ENCODE measurements at regions not wholly inside any gene's neighbourhood (a gene's known extent, or its start where the extent isn't known, plus 50 kb on each side); places are given as distances from the start of the nearest gene placed in this dataset.

GRCh38 chr5:82785456-82785855, 291.7 kb downstream of the TMEM167A start:
- DNase-seq (ENCODE audit: low read depth in 1 of 2, low spot score in 1 of 2) = no peak
- FAIRE-seq = no peak
- Histone ChIP-seq H3K9me3 (no peaks in the 10 kb centered on the region), H3K27ac (no peak overlapping the region), H3K4me3 (no peak overlapping the region), H3K4me2 (no peak overlapping the region), H3K4me1 (no peaks in the 10 kb centered on the region)
- CTCF ChIA-PET = no interaction called here
- ATAC-seq = no peak
- TF ChIP-seq RAD21 (conservative IDR thresholded peaks at IDR 0.05 in 1 of 2, IDR thresholded peaks at IDR 0.05 in 1 of 2) (no peak), SMC3 (IDR thresholded peaks at IDR 0.05) (no peak), MAFK (IDR thresholded peaks at IDR 0.05; ENCODE audit: partially characterized antibody) (no peak), HDAC2 (IDR thresholded peaks at IDR 0.05) (no peak), REST (IDR thresholded peaks at IDR 0.05) (no peak)
- POLR2A ChIA-PET = no interaction called here

GRCh38 chr5:82784521-82784920, 292.7 kb downstream of the TMEM167A start:
- DNase-seq (ENCODE audit: low read depth in 1 of 2, low spot score in 1 of 2) (no peak), ATAC-seq (no peak), FAIRE-seq (no peak)
- ChIA-PET POLR2A (no interaction called here), CTCF (interaction anchor here (0.6 kb wide), 1 partner anchor 199 kb away, joined by 3 read pairs; no protein-coding TSS in a partner anchor)
- Histone ChIP-seq H3K4me3 (no peak overlapping the region), H3K9me3 (no peaks in the 10 kb centered on the region), H3K27ac (no peak overlapping the region), H3K4me1 (no peaks in the 10 kb centered on the region), H3K4me2 (no peak overlapping the region)
- 27% methylated on average over 1 of the region's 1 CpG for WGBS (ENCODE audit: missing lambda C conversion rate)
- TF ChIP-seq EP300 (IDR thresholded peaks at IDR 0.05) = no peak
- TF ChIP-seq NPAS2 (CRISPR knock-in tag; IDR thresholded peaks at IDR 0.05; ENCODE audit: borderline replicate concordance) = no peak
- TF ChIP-seq ESRRA (IDR thresholded peaks at IDR 0.05; ENCODE audit: borderline replicate concordance, low read length) = no peak
- no peak for TF ChIP-seq MAX (IDR thresholded peaks at IDR 0.05)
- TF ChIP-seq PHF8 (IDR thresholded peaks at IDR 0.05; ENCODE audit: borderline replicate concordance, low read depth) = no peak
- no peak for TF ChIP-seq GATA3 (IDR thresholded peaks at IDR 0.05; ENCODE audit: borderline replicate concordance)
- no peak for TF ChIP-seq NFE2L2 (conservative IDR thresholded peaks at IDR 0.05; ENCODE audit: low read length)
- no peak for TF ChIP-seq ZC3H11A (IDR thresholded peaks at IDR 0.05)
- no peak for TF ChIP-seq ZNF302 (CRISPR knock-in tag; IDR thresholded peaks at IDR 0.05)
- TF ChIP-seq HES2 (IDR thresholded peaks at IDR 0.05) = no peak
- TF ChIP-seq, protein P1, sequence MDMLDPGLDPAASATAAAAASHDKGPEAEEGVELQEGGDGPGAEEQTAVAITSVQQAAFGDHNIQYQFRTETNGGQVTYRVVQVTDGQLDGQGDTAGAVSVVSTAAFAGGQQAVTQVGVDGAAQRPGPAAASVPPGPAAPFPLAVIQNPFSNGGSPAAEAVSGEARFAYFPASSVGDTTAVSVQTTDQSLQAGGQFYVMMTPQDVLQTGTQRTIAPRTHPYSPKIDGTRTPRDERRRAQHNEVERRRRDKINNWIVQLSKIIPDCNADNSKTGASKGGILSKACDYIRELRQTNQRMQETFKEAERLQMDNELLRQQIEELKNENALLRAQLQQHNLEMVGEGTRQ (IDR thresholded peaks at IDR 0.05) = no peak

DNA sequence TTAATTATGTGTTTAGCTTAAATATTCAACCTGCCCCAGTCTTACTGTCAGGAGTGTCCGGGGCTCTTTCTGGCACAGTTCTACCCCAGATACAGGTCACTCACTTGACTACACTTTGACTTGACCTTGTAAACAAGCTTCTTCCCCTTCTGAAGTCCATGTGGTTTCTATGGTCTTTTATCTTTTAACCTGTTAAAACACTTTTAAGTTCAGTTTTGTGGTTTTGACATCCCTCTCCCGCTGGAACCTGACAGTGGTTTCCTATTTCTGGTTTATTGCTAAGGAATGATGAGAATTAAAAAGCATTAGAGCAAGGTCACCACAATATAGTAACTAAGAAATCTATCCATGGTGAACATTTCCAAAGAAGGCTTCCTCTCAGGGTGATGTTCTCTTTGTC, 300.1 kb downstream of the TMEM167A start:
- Histone ChIP-seq H3K4me1 (no peaks in the 10 kb centered on the region), H3K27ac (no peak overlapping the region), H3K9me3 (no peaks in the 10 kb centered on the region), H3K4me3 (no peak overlapping the region), H3K4me2 (no peak overlapping the region)
- ChIA-PET CTCF (no interaction called here), POLR2A (no interaction called here)
- TF ChIP-seq CHD4 (IDR thresholded peaks at IDR 0.05; ENCODE audit: borderline replicate concordance) (no peak), REST (IDR thresholded peaks at IDR 0.05) (no peak)
- TF ChIP-seq, protein P2, sequence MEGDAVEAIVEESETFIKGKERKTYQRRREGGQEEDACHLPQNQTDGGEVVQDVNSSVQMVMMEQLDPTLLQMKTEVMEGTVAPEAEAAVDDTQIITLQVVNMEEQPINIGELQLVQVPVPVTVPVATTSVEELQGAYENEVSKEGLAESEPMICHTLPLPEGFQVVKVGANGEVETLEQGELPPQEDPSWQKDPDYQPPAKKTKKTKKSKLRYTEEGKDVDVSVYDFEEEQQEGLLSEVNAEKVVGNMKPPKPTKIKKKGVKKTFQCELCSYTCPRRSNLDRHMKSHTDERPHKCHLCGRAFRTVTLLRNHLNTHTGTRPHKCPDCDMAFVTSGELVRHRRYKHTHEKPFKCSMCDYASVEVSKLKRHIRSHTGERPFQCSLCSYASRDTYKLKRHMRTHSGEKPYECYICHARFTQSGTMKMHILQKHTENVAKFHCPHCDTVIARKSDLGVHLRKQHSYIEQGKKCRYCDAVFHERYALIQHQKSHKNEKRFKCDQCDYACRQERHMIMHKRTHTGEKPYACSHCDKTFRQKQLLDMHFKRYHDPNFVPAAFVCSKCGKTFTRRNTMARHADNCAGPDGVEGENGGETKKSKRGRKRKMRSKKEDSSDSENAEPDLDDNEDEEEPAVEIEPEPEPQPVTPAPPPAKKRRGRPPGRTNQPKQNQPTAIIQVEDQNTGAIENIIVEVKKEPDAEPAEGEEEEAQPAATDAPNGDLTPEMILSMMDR (IDR thresholded peaks at IDR 0.05) = no peak
- WGBS (ENCODE audit: missing lambda C conversion rate) = 5% methylated on average over 2 of the region's 2 CpGs
- ATAC-seq (no peak), DNase-seq (ENCODE audit: low read depth in 1 of 2, low spot score in 1 of 2) (no peak), FAIRE-seq (no peak)
